ENCODE measurements at regions not wholly inside any gene's neighbourhood (a gene's known extent, or its start where the extent isn't known, plus 50 kb on each side); places are given as distances from the start of the nearest gene placed in this dataset.
"Not testable (repeated sequence)": the region's sequence is repeated elsewhere in the genome, so short reads cannot be mapped to it uniquely, and the experiment has no call there.

DNA sequence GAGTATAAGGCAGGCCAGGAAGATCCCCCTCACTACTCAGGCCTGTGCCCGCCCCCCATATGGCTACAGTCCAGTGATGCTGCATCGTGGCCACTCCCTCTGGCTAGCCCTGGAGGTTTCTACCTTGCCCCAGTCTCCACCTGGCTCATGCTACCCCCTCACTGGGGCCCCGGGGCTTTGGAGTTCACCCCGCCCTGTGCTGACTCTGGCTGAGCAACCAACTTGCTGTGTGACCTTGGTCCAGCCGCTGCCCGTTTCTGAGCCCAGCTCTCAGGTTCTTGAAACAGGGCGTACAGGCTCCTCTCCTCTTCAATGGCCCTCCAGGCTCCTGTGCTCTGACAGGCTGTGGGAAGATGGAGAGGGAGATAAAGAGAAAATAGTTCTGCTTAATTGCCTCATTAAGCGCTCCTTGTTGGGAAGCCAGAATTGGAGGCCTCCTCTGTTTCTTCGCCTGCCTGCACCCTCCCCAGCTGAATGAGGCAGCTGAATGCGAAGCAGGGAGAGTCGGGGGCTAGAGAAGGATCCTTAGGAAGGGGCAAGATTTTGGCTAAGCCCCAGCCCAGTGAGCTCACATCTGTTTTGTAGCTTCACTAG lies 138.2 kb upstream of the NCOR2 start:
- peak; percentile 95 for DNase-seq

DNA sequence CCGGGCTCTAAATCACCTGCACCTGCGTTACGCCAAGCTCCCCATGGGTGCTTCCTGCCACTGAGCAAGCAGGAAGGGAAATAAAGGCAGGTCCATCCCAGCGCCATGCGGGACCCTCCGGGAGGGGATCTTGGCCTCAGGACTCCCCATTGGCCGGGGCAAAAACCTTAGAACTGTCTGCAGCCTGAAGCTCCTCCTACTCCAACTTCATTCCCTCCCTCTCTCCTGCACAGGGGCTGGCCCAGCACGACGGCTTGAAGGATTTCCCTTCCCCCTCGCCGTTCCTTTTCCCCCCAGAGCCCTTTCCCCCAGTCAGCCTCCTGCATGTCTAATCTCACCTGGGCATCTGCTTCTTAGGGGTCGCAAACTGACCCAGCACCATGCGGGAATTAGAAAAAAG lies 137.2 kb upstream of the NCOR2 start:
- peak; percentile 70 for DNase-seq

DNA sequence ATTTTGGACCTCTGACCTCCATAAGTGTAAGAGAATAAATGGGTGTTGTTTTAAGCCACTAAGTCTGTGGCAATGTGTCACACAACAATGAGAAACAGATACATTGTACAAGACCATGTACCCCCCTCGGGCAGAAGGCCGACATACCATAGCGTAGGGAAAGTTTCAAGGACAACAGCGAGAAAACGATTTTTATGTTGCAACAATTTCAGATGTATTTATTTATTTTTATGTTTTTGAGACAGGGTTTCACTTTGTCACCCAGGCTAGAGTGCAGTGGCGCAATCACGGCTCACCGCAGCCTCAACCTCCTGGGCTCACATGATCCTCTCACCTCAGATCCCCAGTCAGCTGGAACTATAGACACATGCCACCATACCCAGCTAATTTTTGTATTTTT lies 136.4 kb upstream of the NCOR2 start:
- DNase-seq: no peak

DNA sequence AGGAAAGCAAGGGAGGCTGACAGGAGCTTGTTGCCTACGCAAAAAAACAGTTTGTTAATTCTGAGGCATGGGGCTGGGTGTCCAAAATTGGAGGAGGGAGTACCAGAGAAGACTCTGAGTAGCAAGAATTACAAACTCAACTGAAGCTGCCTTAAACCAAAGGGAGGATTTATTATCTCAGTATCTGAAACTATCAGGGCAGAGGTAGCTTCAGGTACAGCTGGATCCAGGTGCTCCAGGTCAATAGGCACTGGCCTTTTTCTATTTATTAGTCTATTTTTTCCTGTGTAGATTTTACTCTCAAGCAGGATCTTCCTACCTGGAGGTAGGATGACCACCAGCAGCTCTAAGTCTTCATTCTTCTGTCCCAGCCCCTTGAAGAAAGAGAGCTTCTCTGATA lies 135.3 kb upstream of the NCOR2 start:
- DNase-seq: no peak

DNA sequence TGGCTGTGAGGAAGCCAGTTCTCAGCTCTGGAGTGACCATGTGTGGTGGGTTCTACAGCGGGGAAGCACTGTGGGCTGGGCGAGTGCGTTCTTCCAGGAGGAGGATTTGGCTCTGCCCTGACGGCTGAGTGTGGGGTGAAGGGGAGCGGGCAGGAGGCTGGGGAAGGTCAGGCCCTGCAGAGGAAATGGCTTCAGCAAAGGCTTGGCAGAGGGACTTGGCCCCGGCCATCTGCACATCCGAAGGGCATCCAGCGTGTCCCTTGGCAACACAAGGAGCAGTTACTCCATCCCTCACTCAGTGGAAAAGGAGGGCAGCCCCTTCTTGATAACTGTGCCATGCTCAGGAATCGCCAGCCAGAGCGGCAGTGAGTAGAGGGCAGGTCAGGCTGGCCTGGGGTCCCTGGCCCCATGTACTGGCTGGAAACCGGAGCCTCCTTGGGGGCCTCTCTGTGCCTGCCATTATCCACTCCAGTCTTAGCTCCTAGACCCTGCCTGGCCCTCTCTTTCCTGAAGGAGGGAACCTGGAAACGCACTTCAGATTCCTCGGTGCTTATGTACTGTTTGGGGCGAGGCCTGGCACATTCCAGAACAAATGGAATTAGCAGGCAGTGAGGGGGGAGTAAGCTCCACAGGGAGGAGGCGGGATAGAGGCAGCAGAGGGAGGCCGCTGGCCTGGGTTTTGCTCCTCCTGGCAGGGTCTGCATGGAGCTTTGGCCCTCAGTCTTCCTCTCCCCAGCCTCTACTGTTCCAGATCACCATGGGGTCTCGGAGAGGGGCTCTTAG lies 133.6 kb upstream of the NCOR2 start:
- DNase-seq: peak; percentile 96

DNA sequence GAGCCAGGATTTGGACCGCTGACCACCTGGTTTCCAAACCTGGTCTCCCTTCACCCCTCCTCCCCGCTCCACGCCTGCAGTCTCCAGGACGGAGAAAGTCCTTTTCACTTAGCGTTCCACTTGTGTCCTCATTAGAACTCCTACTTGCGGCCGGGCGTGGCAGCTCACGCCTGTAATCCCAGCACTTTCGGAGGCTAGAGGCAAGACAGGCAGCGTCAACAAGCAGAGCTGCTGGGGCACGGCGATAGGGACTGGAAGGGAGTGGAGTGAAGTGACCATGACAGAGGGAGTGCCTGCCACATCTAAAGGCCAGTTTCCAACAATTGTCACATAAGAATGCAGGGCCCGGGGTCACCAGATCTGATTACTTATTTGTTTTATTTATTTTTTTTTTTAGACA lies 132.5 kb upstream of the NCOR2 start:
- peak; percentile 59 for DNase-seq

DNA sequence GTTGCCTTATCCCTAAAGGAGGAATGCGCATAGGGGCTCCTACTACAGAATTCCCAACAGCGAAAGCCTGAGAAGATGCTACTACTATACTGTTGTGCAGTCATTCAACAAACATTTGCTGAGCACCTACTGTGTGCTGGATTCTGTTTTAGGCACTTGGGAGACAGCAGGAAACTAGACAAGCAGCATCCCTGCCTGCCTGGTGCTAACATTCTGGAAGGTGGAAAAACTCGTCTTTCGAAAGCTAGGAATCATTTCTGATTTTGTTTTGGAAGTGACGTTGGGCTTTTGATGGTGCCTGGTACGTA lies 131.5 kb upstream of the NCOR2 start:
- no peak for DNase-seq

DNA sequence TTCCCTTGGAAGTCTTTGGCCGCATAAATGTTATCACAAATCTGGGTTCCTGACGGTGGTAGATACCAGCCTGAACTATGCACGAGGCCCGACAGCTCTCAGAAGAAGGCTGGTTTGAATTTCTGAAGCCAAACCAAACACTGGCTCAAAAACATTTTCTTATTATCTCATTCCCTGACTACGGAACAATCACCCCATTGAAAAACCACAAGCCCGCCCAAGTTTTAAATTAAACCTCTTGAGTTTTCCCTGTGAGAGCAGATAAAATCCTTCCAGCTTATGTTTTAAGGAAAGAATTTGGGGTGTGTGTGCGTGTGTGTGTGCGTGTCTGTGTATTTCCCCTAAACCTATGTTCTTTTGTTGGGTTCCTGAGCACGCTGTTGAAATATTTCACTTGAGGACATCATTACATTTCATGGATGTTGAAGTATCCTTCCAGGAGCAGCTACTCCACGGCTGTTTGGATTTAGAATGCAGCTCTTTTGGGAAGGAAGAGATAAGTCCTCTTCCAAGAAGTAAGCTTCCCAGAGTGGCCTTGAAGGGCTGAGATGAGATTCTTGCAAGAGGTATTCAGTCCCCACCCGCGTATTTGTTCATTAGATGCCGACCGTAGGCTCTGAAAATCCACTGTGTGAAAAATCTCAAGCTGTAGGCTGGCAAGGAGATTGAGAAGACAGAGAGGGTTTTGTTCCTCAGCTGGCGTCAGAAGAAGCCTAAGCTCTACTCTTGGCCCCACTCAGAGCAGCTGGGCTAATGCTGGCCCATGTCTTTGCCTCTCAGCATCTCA lies 131.0 kb upstream of the NCOR2 start:
- DNase-seq: peak; percentile 61

DNA sequence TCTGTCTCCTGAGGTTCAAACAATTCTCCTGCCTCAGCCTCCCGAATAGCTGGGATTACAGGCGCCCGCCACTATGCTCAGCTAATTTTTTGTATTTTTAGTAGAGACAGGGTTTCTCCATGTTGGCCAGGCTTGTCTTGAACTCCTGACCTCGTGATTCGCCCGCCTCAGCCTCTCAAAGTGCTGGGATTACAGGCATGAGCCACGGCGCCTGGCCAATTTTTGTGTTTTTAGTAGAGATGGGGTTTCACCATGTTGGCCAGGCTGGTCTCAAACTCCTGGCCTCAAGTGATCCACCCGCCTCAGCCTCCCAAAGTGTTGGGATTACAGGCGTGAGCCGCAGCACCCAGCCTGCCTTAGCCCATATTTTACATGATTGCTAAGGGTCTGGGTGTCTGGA lies 130.3 kb upstream of the NCOR2 start:
- not testable (repeated sequence) for DNase-seq

DNA sequence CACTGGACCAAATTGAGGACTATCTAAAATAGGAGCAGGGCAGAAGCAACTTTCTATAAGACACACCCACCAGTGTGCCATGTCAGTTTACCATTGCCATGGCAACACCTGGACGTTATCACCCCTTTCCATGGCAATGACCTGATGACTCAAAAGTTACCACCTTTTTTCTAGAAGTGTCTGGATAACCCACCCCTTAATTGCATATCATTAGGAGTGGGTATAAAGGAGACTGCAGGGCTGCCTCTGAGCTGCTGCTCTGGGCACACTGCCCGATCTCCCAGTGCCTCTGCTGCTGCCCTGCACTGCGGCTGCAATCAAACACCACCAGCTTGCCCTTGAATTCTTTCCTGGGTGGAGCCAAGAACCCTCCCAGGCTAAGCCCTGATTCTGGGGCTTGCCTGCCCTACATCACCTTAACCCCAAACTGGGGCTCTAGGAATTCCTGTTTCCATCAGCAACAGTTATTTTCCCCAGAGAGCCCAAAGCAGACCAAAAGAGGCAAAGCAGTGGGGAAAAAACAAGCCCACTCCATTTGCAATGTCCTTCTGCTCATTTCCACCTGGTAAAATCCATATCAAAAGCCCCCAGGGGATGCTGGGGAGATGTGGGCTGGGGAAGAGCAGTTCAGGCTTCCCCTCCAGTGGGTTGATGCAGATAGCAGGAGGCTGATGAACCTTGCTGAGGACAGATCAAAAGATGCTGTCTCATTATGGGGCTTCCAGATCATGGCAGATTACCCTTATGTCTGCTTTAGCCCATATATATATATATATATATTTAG lies 129.5 kb upstream of the NCOR2 start:
- no peak for DNase-seq

DNA sequence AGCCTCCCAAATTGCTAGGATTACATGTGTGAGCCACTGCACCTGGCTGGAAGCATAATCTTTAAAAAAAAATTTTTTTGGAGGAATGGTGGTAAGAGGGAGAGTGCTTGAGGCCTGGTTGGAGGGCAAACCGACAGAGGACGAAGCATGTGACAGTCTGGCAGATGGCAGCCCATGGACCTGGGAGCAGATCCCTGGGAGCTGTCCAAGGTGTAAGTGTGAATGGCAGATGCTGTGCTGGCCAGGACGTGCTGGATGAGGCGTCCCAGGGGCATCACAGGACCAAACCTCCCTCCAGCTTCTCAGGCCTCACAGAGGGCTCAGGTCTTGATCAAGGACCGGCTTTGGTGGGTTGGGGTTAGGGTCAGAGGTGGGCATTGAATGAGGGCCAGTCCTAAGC lies 128.4 kb upstream of the NCOR2 start:
- DNase-seq: peak; percentile 89

DNA sequence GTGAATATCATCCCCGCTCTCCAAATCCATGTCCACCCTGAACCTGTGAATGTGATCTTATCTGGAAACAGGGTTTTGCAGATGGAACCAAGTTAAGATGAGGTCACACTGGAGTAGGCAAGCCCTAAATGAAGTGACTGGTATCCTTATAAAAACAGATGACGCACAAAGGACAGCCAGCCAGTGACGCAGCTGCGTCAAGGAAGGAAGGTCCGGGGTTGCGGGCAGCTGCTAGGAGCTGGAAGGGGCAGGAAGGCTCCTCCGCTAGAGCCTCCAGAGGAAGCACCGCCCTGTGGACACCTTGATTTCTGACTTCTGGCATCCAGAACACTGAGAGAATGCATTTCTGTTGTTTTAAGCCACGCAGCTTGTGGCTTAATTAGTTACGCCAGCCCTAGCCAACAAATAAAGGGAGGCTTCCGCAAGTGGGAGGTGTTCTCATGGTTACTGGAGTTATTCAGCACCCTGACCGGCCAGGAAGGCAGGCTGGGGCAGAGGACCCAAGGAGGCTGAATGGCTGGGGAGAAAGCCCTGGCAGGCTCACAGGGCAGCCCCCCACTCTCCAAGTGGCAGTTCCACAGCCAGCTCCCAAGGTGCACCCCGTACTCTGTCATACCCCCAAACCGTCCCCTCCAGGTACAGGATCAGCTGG lies 127.6 kb upstream of the NCOR2 start:
- DNase-seq: peak; percentile 64

DNA sequence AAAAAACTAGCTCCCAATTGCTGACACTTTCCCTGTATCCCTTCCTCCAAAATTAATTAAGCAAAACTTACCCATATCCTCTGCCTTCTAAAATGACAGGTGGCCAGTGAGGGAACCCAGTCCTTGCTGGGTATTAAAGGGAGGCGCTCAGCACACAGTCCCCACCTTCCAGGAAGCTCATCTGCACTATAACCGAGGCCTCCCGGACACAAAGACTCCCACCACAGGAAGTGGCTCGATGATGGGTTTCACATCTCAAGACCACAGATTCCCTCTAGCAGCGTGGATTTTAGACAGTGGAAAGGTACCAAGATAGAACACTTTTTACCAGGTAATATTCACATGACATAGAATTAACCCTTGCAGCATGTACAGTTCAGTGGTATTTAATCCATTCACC lies 126.8 kb upstream of the NCOR2 start:
- no peak for DNase-seq

DNA sequence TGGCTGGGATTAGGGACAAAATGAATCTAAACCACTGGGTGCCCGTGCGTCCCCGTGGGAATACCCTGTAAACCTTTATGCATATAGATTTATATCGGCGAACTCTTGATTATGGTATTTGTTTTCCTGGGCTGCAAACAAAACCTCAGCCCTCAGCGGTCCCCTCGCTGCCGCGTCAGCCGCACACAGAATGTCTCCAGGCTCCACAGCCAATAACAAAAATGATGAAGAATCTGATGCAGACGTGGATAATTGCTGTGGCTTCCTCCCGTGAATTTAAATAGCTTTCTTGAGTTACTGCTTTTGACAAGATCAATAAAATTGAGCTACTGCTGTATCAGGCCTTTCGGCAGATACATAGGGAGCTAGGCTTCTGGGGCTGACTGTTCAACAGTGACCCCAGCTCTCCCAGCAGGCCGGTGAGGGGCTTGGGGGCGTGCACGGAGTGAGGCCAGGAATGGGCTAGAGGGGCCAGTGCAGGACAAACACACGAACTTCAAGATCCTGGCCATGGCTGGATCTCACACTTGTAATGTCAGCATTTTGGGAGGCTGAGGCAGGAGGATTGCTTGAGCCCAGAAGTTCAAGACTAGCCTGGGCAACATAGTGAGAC lies 125.8 kb upstream of the NCOR2 start:
- DNase-seq: no peak

DNA sequence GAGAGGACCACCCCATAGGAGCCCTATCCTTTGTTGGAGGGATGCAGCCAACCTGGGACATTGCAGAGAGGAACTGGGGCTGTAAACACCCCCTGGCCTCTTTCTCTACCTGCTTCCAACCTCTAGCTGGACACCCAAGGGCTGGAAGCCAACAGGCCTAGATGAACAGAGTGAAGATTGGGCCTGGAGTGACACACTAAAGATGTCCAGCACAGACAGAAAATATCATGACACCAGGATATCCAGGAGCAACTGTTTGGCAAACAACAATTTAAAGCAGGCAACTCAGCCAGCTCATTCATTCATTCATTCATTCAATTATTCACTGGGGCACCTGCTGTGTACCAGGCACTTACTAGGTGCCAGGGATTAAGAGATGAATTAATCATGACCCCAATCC lies 125.0 kb upstream of the NCOR2 start:
- DNase-seq: no peak

DNA sequence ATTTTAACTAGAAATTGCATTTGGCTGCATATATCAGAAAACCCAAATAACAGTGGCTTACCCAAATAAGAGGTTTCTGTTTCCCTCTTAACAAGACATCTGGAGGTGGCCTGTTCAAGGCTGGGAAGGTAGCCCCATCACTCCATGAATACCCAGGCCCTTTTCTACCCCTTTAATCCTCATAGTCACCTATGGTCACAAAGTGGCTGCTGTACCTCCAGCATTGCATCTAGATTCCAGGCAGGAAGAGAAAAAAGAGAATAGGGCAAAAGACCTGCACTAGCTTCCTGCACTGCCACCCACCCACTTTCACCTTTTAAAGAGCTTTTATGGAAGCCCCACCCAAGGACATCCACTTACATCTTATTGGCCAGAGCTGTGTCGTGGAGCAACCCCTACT lies 124.0 kb upstream of the NCOR2 start:
- no peak for DNase-seq

DNA sequence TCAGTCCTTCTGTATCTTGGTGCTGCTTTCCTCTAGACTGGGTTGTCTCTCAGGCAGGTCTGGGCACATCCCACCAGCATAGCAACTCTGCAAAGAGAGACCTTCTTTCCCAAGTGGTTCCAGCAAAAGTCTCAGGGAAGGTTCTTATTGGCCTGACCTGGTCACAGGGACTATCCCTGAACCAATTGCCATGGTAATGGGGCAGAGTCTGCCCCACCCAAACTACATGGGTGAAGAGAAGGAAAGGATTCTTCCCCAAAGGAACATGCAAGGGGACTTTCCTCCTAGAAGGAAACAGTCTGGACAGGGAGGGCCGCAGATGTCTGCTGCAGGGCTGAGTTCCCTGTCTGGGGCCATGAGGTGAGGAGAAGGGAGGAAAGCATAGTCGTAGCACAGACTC lies 122.2 kb upstream of the NCOR2 start:
- DNase-seq: peak; percentile 61

DNA sequence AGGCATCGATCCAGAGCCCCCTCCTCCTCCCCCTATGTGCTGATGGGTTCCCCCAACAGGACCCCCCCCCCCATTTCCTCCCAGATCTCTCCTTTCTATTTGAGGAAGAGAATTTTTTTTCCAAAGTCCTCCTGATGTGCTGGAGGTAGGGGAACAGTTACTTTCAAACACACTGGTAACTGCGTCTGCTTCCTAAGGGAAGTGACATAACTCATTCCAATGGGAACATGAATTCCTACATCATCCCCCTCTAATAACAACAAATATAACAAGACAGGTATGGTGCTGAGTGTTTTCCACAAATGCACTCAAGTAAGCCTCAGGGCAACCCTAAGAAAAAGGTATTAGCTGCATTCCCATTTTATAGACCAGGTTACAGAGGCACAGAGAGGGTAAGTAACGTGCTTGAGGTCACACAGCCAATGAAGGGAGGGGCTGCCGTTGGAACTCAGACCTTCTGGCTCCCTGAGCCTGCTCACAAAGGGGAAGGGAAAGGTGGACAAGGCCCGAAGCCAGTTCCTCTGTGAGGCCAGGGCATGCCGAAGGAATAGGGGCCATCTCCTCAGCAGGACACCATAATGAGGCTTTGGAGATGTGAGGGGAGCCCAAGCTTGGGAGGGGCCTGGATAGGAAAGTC lies 121.1 kb upstream of the NCOR2 start:
- no peak for DNase-seq

DNA sequence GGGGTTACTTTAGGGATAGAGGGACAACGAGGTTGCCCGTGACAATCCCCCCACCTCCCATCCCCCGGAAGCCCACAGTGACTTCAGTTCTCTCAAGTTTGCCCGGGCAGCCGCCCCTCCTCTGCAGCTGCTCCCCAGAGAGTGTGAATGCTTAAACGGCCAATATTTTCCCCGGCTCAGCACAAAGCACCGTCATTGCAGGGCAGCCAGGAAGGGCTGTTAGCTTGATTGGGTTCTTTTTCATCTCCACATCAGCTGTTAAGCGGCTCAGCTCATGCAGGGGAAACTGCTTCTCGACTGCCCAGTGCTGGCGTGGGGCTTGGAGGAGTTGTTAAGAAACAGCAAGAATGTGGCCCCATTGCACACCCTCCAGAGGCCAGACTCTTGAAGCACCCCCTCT lies 120.5 kb upstream of the NCOR2 start:
- DNase-seq: peak; percentile 78

DNA sequence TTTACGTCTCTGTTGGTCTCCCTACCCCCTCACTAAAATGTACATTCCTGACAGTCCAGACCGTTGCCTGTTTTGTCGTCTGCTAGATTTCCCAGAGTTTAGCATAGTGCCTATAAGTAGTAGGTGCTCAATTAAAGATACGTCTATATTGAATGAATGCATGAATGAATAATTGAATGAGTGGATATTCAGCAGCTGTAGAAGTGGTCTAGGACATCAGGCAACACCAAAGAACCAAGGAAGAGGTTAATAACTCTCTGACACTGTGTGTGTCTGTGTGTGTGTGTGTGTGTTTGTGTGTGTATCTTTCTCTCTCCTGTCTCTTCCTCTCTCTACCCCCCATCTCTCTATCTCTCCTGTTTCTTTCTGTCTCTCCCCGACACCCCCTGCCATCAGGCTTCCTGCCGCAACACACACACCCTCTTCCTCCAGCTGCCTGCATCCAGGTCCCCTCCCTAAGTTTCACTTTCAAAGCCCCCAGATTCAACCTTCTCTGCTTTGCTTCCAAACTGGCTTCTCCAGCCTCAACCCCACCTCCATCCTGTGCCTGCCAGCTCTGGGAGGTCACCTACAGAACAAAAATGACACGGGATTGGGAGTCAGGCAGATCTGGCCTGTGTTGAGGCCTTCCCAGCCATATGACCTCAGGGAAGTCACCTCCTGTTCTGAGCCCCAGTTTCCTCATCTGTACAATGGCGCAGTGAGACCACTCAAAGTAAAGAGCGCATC lies 119.9 kb upstream of the NCOR2 start:
- no peak for DNase-seq
